Loucy (cell line): ENCODE measurements at regions not wholly inside any gene's neighbourhood (a gene's known extent, or its start where the extent isn't known, plus 50 kb on each side); places are given as distances from the start of the nearest gene placed in this dataset.

Experiments
- H2AFZ ChIP-seq: fragments of 200-600 bp; sonication (generic); 2 replicates; pipeline ENCODE4 v1.6.0; 2016; ENCODE audit warnings: antibody characterized with exemption, mild to moderate bottlenecking, low read length, moderate library complexity
- H3F3A ChIP-seq: fragments of 200-600 bp; 2 replicates; pipeline ENCODE4 v1.6.0; 2016; ENCODE audit warnings: antibody characterized with exemption, low read depth, mild to moderate bottlenecking
- H3K27me3 ChIP-seq: fragments of 200-600 bp; sonication (generic); 2 replicates; pipeline ENCODE4 v1.6.1; 2014; ENCODE audit warnings: low read length, mild to moderate bottlenecking; ENCODE audit not compliant: insufficient read depth, poor library complexity, severe bottlenecking
- H3K36me3 ChIP-seq: fragments of 200-600 bp; sonication (generic); 2 replicates; pipeline ENCODE4 v1.6.1; 2016; ENCODE audit warnings: low read length; ENCODE audit not compliant: insufficient read depth
- H3K4me1 ChIP-seq: fragments of 200-600 bp; sonication (generic); 2 replicates; pipeline ENCODE4 v1.5.1; 2014; ENCODE audit warnings: low read length, mild to moderate bottlenecking; ENCODE audit not compliant: insufficient read depth, poor library complexity, severe bottlenecking
- H3K4me2 ChIP-seq: fragments of 200-600 bp; sonication (generic); 2 replicates; pipeline ENCODE4 v1.6.0; 2014; ENCODE audit warnings: antibody characterized with exemption, low read length, low read depth, mild to moderate bottlenecking; ENCODE audit not compliant: poor library complexity, severe bottlenecking
- H3K4me3 ChIP-seq: fragments of 200-600 bp; sonication (generic); 2 replicates; pipeline ENCODE4 v1.5.1; 2014; ENCODE audit warnings: low read length, mild to moderate bottlenecking, mixed read lengths; ENCODE audit not compliant: poor library complexity, severe bottlenecking
- H3K79me2 ChIP-seq: fragments of 200-600 bp; sonication (generic); 2 replicates; pipeline ENCODE4 v1.6.1; 2014; ENCODE audit warnings: low read length; ENCODE audit not compliant: insufficient read depth
- H3K9ac ChIP-seq: fragments of 200-600 bp; sonication (generic); 2 replicates; pipeline ENCODE4 v1.6.0; 2014; ENCODE audit warnings: mild to moderate bottlenecking, low read depth, low read length, moderate library complexity; ENCODE audit not compliant: poor library complexity, severe bottlenecking
- H3K9me2 ChIP-seq: fragments of 200-600 bp; sonication (generic); replicated peaks from 2 replicates; pipeline ENCODE4 v1.6.1; 2016; ENCODE audit warnings: low read depth, low read length, mixed read lengths
- H3K9me3 ChIP-seq: fragments of 200-600 bp; sonication (generic); 2 replicates; pipeline ENCODE4 v1.6.1; 2014; ENCODE audit warnings: mild to moderate bottlenecking, antibody characterized with exemption, low read length, low read depth; ENCODE audit not compliant: insufficient read depth
- H4K20me1 ChIP-seq: fragments of 200-600 bp; sonication (generic); 2 replicates; pipeline ENCODE4 v1.6.0; 2014; ENCODE audit warnings: antibody characterized with exemption, low read length, mild to moderate bottlenecking; ENCODE audit not compliant: insufficient read depth, poor library complexity, severe bottlenecking
- EZH2phosphoT487 ChIP-seq: fragments of 200-600 bp; IDR thresholded peaks from 2 replicates; pipeline ENCODE4 v1.6.1; 2018; ENCODE audit warnings: antibody characterized with exemption, mild to moderate bottlenecking, moderate library complexity, borderline replicate concordance
- TF ChIP-seq, protein P1 (sequence below): fragments of 200-600 bp; sonication (generic); conservative IDR thresholded peaks from 2 replicates; pipeline ENCODE4 v1.5.1; 2014; ENCODE audit warnings: mild to moderate bottlenecking, antibody characterized with exemption, low read length

DNA sequence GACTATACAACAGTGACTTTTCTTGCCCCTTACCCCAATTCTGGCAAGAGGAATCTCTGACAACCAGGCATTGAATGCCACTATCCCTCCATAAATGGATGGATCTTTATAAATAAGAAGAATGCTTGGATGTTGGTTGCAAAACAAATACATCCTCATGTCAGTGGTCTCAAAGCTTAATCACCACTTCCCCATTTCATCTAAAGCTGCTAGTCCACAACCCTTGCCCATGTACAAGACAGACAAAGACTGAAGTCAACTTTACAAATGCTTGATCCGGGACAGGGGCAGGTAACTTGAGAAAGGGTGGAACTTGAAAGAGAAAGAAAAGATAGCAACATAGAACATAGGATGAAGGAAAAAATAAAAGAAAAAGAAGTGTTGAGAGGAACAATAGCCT lies 540.5 kb upstream of the NOX3 start:
- Histone ChIP-seq H3K4me3 (no peak overlapping the region), H3K4me1 (no peaks in the 10 kb centered on the region), H3K36me3 (no peaks in the 10 kb centered on the region), H3K9me2 (no peaks in the 10 kb centered on the region), H3K27me3 (no peaks in the 10 kb centered on the region), H3K9ac (no peak overlapping the region), H3K4me2 (no peak overlapping the region), H3F3A (no peaks in the 10 kb centered on the region), H4K20me1 (no peaks in the 10 kb centered on the region), H2AFZ (no peak overlapping the region), H3K79me2 (no peaks in the 10 kb centered on the region), H3K9me3 (no peaks in the 10 kb centered on the region)
- TF ChIP-seq, protein P1, sequence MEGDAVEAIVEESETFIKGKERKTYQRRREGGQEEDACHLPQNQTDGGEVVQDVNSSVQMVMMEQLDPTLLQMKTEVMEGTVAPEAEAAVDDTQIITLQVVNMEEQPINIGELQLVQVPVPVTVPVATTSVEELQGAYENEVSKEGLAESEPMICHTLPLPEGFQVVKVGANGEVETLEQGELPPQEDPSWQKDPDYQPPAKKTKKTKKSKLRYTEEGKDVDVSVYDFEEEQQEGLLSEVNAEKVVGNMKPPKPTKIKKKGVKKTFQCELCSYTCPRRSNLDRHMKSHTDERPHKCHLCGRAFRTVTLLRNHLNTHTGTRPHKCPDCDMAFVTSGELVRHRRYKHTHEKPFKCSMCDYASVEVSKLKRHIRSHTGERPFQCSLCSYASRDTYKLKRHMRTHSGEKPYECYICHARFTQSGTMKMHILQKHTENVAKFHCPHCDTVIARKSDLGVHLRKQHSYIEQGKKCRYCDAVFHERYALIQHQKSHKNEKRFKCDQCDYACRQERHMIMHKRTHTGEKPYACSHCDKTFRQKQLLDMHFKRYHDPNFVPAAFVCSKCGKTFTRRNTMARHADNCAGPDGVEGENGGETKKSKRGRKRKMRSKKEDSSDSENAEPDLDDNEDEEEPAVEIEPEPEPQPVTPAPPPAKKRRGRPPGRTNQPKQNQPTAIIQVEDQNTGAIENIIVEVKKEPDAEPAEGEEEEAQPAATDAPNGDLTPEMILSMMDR, result no peak
- TF ChIP-seq EZH2phosphoT487, result no peak

DNA sequence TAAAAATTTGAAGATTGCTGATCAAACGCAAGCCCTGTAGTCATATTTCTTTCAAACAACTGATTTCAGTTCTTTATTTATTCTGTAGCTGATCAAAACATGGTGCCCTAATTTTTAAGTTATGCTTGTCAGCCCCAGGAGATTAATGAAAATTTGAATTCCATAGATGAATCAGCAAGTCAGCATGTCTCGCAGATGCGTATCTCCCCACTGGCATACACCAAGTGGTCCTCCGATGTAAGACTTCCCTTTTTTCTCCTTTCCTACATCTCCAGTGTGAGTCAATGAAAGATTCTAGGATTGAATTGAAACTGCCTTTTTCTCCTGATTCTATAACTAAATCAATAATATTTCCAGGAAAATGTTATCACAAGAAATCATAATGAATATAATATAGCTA lies 539.6 kb upstream of the NOX3 start:
- H2AFZ ChIP-seq, result no peak overlapping the region
- no peaks in the 10 kb centered on the region for H3F3A ChIP-seq
- no peaks in the 10 kb centered on the region for H3K27me3 ChIP-seq
- no peak overlapping the region for H3K9ac ChIP-seq
- no peak overlapping the region for H3K4me3 ChIP-seq
- H3K36me3 ChIP-seq, result no peaks in the 10 kb centered on the region
- no peaks in the 10 kb centered on the region for H3K4me1 ChIP-seq
- H3K79me2 ChIP-seq, result no peaks in the 10 kb centered on the region
- TF ChIP-seq, protein P1, result no peak
- TF ChIP-seq EZH2phosphoT487, result no peak
- H3K4me2 ChIP-seq, result no peak overlapping the region
- H3K9me3 ChIP-seq, result no peaks in the 10 kb centered on the region
- H3K9me2 ChIP-seq, result no peaks in the 10 kb centered on the region
- H4K20me1 ChIP-seq, result no peaks in the 10 kb centered on the region

DNA sequence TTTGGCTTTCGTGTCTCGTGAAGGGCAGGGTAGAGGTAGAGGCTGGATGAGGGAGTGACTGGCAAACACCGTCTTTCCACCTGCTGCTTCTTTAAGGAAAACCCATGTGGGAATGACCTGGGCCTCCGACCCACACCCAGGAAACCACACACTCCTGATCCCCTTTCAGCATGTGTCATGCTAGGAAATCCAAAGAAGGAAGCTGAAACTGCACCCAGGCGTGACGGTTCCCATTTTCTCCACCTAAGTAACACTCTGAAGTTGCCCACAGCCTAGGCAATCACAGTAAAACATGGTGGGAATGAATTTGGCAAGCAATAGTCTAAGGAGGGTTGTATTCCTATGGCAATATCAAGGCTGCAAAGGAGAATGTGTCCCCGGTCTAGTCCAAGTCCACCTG lies 538.4 kb upstream of the NOX3 start:
- Histone ChIP-seq H3K9me2 (no peaks in the 10 kb centered on the region), H3K4me1 (no peaks in the 10 kb centered on the region), H3K79me2 (no peaks in the 10 kb centered on the region), H3F3A (no peaks in the 10 kb centered on the region), H3K9ac (no peak overlapping the region), H3K27me3 (no peaks in the 10 kb centered on the region), H3K36me3 (no peaks in the 10 kb centered on the region), H2AFZ (no peak overlapping the region), H4K20me1 (no peaks in the 10 kb centered on the region), H3K4me2 (no peak overlapping the region), H3K4me3 (no peak overlapping the region), H3K9me3 (no peaks in the 10 kb centered on the region)
- TF ChIP-seq EZH2phosphoT487, result no peak
- TF ChIP-seq, protein P1, result no peak
